HepG2 (cell line): ENCODE measurements at regions not wholly inside any gene's neighbourhood (a gene's known extent, or its start where the extent isn't known, plus 50 kb on each side); places are given as distances from the start of the nearest gene placed in this dataset.

Experiments used
- ATAC-seq: fragments of 200-7000 bp; cut with Tn5 transposase; 3 replicates; pipeline ENCODE4 v1.9.1; 2020; ENCODE audit warnings: mild to moderate bottlenecking, moderate library complexity
- BruUV-seq: library from RNA; stranded (reverse); fragments of 400-500 nt; replicated peaks from 2 replicates; lab custom pipeline; 2021; lab: Mats Ljungman, UMichigan
- CTCF ChIA-PET: fragments of 300-600 bp; formaldehyde crosslinking; extraction: SDS; loops from one replicate; lab custom pipeline; 2021; ENCODE audit warnings: low total read pairs, inconsistent platforms, low intra/inter-chr PET ratio; lab: Yijun Ruan, JAX
- POLR2A ChIA-PET: fragments of 350-600 bp; sonication (Branson Sonifier 250); formaldehyde crosslinking; loops from one replicate; lab custom pipeline; 2020; ENCODE audit warnings: antibody characterized with exemption, inconsistent platforms; lab: Yijun Ruan, JAX
- DNase-seq: peaks from one replicate; pipeline ENCODE4 v3.0.0-alpha.2; 2015; ENCODE audit warnings: low spot score
- FAIRE-seq: peaks from 3 replicates; lab custom pipeline; 2011; peaks lifted over from hg19 to GRCh38; lab: Jason Lieb, UNC
- H2AFZ ChIP-seq: one replicate; pipeline ENCODE4 v1.6.1; 2011; ENCODE audit warnings: low read length, inconsistent platforms
- H3K27ac ChIP-seq: fragments of 300-600 bp; 3 replicates; pipeline ENCODE4 v1.8.0; 2011; ENCODE audit warnings: mixed run types, mild to moderate bottlenecking, mixed read lengths, low read length, inconsistent platforms; ENCODE audit not compliant: insufficient read depth; ENCODE audit errors: extremely low read length
- H3K27me3 ChIP-seq, 2 experiments: fragments of 200-600 bp in 1 of 2; 2 replicates in 1 of 2; 3 replicates in 1 of 2; pipeline versions ENCODE4 v1.6.0 to v1.8.0; 2011; ENCODE audit warnings: low read length in 2 of 2, mild to moderate bottlenecking in 2 of 2, moderate library complexity in 2 of 2, inconsistent platforms in 1 of 2; ENCODE audit not compliant: insufficient read depth in 2 of 2, control insufficient read depth in 1 of 2
- H3K36me3 ChIP-seq, 2 experiments: fragments of 200-600 bp in 1 of 2; replicated peaks in 1 of 2; 2 replicates in 1 of 2; 3 replicates in 1 of 2; pipeline versions ENCODE4 v1.5.1 to v1.8.0; 2011; ENCODE audit warnings: low read length in 2 of 2, inconsistent platforms in 1 of 2; ENCODE audit not compliant: insufficient read depth in 2 of 2, control insufficient read depth in 1 of 2
- H3K4me1 ChIP-seq: 2 replicates; pipeline ENCODE4 v1.5.1; 2012; ENCODE audit warnings: low read length, inconsistent platforms; ENCODE audit not compliant: insufficient read depth
- H3K4me2 ChIP-seq: 2 replicates; pipeline ENCODE4 v1.6.0; 2011; ENCODE audit warnings: low read depth, low read length, inconsistent platforms
- H3K4me3 ChIP-seq, 3 experiments: fragments of 200-600 bp in 1 of 3; sonication (generic), shearing (Covaris generic) in 1 of 3; replicated peaks in 1 of 3; 2 replicates each; pipeline ENCODE4 v1.5.1; 2011 to 2016; ENCODE audit warnings: low read length in 3 of 3, inconsistent platforms in 2 of 3, low read depth in 2 of 3, mild to moderate bottlenecking in 2 of 3, control low read depth in 1 of 3, mixed read lengths in 1 of 3; ENCODE audit not compliant: insufficient read depth in 1 of 3
- H3K79me2 ChIP-seq: one replicate; pipeline ENCODE4 v1.6.1; 2011; ENCODE audit warnings: low read length, inconsistent platforms; ENCODE audit not compliant: insufficient read depth
- H3K9ac ChIP-seq: 2 replicates; pipeline ENCODE4 v1.6.0; 2011; ENCODE audit warnings: mild to moderate bottlenecking, low read depth, low read length, inconsistent platforms; ENCODE audit not compliant: insufficient read depth
- H3K9me3 ChIP-seq: 2 replicates; pipeline ENCODE4 v1.5.1; 2012; ENCODE audit warnings: mild to moderate bottlenecking, low read length
- H4K20me1 ChIP-seq: 2 replicates; pipeline ENCODE4 v1.6.0; 2011; ENCODE audit warnings: inconsistent platforms, mild to moderate bottlenecking, low read length, moderate library complexity; ENCODE audit not compliant: insufficient read depth
- DNMT3B ChIP-seq: conservative IDR thresholded peaks from 2 replicates; pipeline ENCODE4 v1.6.1; 2016; ENCODE audit warnings: missing biosample characterization, control low read depth
- KAT8 ChIP-seq: IDR thresholded peaks from 2 replicates; pipeline ENCODE4 v1.6.1; 2016; ENCODE audit warnings: missing genetic modification reagents, missing compliant biosample characterization
- NR3C1 ChIP-seq: sonication (generic); formaldehyde crosslinking; IDR thresholded peaks from 2 replicates; pipeline ENCODE4 v1.4.0; 2020; ENCODE audit warnings: missing genetic modification reagents
- NRL ChIP-seq: sonication (generic); formaldehyde crosslinking; IDR thresholded peaks from 2 replicates; pipeline ENCODE4 v1.5.0; 2020; ENCODE audit warnings: missing genetic modification reagents, mild to moderate bottlenecking, moderate library complexity, borderline replicate concordance
- PLRG1 ChIP-seq: fragments of 450-650 bp; conservative IDR thresholded peaks from 2 replicates; pipeline ENCODE4 v1.6.1; 2016
- SIX1 ChIP-seq: sonication (generic); formaldehyde crosslinking; IDR thresholded peaks from 2 replicates; pipeline ENCODE4 v1.4.0; 2020; ENCODE audit warnings: missing genetic modification reagents, borderline replicate concordance
- SMAD3 ChIP-seq: sonication (generic); formaldehyde crosslinking; IDR thresholded peaks from 2 replicates; pipeline ENCODE4 v1.4.0; 2020; ENCODE audit warnings: missing genetic modification reagents
- ZNF337 ChIP-seq: sonication (generic); formaldehyde crosslinking; IDR thresholded peaks from 2 replicates; pipeline ENCODE4 v1.5.1; 2020; ENCODE audit warnings: missing genetic modification reagents, low read depth, mild to moderate bottlenecking, borderline replicate concordance
- ZNF619 ChIP-seq: sonication (generic); formaldehyde crosslinking; IDR thresholded peaks from 2 replicates; pipeline ENCODE4 v1.4.0; 2020; ENCODE audit warnings: mild to moderate bottlenecking, missing genetic modification reagents
- WGBS: methylation state at CpG from one replicate; pipeline ENCODE4 v1.1.6; 2017; ENCODE audit warnings: low lambda C conversion rate; 5-methylcytosine and 5-hydroxymethylcytosine counted together
- in situ Hi-C: cut with HindIII; loops from 2 replicates; pipeline ENCODE4 v1.10.0; 2017; ENCODE audit warnings: low pct_unique_long_range_greater_than_20kb; ENCODE audit not compliant: extremely low pct_ligation_motif_present
- intact Hi-C: fragments of 100-400 bp; cut with micrococcal nuclease; formaldehyde crosslinking; loops from one replicate; pipeline ENCODE4 v1.10.0; 2022; ENCODE audit not compliant: unreplicated experiment
- TF ChIP-seq, protein P1 (sequence below): sonication (generic); formaldehyde crosslinking; IDR thresholded peaks from 2 replicates; pipeline ENCODE4 v1.9.0; 2021; ENCODE audit warnings: missing genetic modification reagents, mild to moderate bottlenecking, borderline replicate concordance
- TF ChIP-seq, protein P2 (sequence below): sonication (generic); formaldehyde crosslinking; IDR thresholded peaks from 2 replicates; pipeline ENCODE4 v1.5.0; 2020; ENCODE audit warnings: missing genetic modification reagents, mild to moderate bottlenecking, borderline replicate concordance
- TF ChIP-seq, protein P3 (sequence below): sonication (generic); formaldehyde crosslinking; IDR thresholded peaks from 2 replicates; pipeline ENCODE4 v1.9.0; 2021; ENCODE audit warnings: mild to moderate bottlenecking, missing genetic modification reagents
- TF ChIP-seq, protein P4 (sequence below): sonication (generic); formaldehyde crosslinking; conservative IDR thresholded peaks from 2 replicates; pipeline ENCODE4 v1.4.0; 2020; ENCODE audit warnings: missing genetic modification reagents
- TF ChIP-seq, protein P5 (sequence below): IDR thresholded peaks from 2 replicates; pipeline ENCODE4 v1.6.1; 2016; ENCODE audit warnings: low read depth

DNA sequence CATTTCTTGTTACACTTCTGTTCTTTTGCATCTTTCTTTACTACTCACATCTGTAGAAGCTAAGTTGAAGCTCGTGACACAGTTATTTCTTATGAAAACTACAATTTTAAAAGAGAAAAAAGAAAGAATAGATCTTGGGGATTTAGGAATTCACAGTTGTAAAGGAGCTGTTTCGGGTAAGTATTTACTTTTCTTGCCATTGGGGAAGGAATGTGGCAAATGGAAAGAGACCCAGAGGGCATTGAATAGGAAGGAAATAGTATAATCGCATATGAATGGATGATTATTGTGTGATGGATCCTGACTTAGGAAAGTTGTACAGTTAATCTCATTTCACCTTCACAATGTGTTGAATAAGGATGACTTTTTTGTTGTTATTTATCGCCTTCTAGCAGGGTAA lies 914.1 kb upstream of the CDH8 start:
- H3K4me2 ChIP-seq: no peak overlapping the region
- no peaks in the 10 kb centered on the region for H4K20me1 ChIP-seq
- H3K9ac ChIP-seq: no peak overlapping the region
- no peak overlapping the region for H3K27ac ChIP-seq
- peaks cover 38% of the 10 kb centered on the region for H3K9me3 ChIP-seq
- TF ChIP-seq NRL (CRISPR knock-in tag) (no peak), PLRG1 (no peak), KAT8 (CRISPR knock-in tag) (no peak), NR3C1 (no peak), ZNF619 (CRISPR knock-in tag) (no peak), SMAD3 (CRISPR knock-in tag) (no peak), SIX1 (no peak), ZNF337 (CRISPR knock-in tag) (no peak), DNMT3B (CRISPR knock-in tag) (no peak)
- TF ChIP-seq, protein P1, sequence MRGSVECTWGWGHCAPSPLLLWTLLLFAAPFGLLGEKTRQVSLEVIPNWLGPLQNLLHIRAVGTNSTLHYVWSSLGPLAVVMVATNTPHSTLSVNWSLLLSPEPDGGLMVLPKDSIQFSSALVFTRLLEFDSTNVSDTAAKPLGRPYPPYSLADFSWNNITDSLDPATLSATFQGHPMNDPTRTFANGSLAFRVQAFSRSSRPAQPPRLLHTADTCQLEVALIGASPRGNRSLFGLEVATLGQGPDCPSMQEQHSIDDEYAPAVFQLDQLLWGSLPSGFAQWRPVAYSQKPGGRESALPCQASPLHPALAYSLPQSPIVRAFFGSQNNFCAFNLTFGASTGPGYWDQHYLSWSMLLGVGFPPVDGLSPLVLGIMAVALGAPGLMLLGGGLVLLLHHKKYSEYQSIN (CRISPR knock-in tag): no peak
- TF ChIP-seq, protein P2, sequence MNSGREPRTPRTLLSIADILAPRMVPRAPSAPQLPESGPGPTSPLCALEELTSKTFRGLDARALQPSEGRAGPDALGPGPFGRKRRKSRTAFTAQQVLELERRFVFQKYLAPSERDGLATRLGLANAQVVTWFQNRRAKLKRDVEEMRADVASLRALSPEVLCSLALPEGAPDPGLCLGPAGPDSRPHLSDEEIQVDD (CRISPR knock-in tag): no peak
- TF ChIP-seq, protein P3, sequence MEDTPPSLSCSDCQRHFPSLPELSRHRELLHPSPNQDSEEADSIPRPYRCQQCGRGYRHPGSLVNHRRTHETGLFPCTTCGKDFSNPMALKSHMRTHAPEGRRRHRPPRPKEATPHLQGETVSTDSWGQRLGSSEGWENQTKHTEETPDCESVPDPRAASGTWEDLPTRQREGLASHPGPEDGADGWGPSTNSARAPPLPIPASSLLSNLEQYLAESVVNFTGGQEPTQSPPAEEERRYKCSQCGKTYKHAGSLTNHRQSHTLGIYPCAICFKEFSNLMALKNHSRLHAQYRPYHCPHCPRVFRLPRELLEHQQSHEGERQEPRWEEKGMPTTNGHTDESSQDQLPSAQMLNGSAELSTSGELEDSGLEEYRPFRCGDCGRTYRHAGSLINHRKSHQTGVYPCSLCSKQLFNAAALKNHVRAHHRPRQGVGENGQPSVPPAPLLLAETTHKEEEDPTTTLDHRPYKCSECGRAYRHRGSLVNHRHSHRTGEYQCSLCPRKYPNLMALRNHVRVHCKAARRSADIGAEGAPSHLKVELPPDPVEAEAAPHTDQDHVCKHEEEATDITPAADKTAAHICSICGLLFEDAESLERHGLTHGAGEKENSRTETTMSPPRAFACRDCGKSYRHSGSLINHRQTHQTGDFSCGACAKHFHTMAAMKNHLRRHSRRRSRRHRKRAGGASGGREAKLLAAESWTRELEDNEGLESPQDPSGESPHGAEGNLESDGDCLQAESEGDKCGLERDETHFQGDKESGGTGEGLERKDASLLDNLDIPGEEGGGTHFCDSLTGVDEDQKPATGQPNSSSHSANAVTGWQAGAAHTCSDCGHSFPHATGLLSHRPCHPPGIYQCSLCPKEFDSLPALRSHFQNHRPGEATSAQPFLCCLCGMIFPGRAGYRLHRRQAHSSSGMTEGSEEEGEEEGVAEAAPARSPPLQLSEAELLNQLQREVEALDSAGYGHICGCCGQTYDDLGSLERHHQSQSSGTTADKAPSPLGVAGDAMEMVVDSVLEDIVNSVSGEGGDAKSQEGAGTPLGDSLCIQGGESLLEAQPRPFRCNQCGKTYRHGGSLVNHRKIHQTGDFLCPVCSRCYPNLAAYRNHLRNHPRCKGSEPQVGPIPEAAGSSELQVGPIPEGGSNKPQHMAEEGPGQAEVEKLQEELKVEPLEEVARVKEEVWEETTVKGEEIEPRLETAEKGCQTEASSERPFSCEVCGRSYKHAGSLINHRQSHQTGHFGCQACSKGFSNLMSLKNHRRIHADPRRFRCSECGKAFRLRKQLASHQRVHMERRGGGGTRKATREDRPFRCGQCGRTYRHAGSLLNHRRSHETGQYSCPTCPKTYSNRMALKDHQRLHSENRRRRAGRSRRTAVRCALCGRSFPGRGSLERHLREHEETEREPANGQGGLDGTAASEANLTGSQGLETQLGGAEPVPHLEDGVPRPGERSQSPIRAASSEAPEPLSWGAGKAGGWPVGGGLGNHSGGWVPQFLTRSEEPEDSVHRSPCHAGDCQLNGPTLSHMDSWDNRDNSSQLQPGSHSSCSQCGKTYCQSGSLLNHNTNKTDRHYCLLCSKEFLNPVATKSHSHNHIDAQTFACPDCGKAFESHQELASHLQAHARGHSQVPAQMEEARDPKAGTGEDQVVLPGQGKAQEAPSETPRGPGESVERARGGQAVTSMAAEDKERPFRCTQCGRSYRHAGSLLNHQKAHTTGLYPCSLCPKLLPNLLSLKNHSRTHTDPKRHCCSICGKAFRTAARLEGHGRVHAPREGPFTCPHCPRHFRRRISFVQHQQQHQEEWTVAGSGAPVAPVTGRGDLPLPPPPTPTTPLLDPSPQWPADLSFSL (CRISPR knock-in tag): no peak
- TF ChIP-seq, protein P4, sequence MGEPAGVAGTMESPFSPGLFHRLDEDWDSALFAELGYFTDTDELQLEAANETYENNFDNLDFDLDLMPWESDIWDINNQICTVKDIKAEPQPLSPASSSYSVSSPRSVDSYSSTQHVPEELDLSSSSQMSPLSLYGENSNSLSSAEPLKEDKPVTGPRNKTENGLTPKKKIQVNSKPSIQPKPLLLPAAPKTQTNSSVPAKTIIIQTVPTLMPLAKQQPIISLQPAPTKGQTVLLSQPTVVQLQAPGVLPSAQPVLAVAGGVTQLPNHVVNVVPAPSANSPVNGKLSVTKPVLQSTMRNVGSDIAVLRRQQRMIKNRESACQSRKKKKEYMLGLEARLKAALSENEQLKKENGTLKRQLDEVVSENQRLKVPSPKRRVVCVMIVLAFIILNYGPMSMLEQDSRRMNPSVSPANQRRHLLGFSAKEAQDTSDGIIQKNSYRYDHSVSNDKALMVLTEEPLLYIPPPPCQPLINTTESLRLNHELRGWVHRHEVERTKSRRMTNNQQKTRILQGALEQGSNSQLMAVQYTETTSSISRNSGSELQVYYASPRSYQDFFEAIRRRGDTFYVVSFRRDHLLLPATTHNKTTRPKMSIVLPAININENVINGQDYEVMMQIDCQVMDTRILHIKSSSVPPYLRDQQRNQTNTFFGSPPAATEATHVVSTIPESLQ (CRISPR knock-in tag): no peak
- TF ChIP-seq, protein P5, sequence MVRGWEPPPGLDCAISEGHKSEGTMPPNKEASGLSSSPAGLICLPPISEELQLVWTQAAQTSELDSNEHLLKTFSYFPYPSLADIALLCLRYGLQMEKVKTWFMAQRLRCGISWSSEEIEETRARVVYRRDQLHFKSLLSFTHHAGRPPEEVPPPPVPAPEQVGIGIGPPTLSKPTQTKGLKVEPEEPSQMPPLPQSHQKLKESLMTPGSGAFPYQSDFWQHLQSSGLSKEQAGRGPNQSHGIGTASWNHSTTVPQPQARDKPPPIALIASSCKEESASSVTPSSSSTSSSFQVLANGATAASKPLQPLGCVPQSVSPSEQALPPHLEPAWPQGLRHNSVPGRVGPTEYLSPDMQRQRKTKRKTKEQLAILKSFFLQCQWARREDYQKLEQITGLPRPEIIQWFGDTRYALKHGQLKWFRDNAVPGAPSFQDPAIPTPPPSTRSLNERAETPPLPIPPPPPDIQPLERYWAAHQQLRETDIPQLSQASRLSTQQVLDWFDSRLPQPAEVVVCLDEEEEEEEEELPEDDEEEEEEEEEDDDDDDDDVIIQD (CRISPR knock-in tag): no peak
- no TSS peak for BruUV-seq
- in situ Hi-C loops (no loop called here), intact Hi-C loops (no loop called here)
- H3K27me3 ChIP-seq: no peaks in the 10 kb centered on the region
- no peaks in the 10 kb centered on the region for H3K79me2 ChIP-seq
- no peaks in the 10 kb centered on the region for H3K36me3 ChIP-seq
- no peak overlapping the region for H3K4me3 ChIP-seq
- DNase-seq: no peak
- no peaks in the 10 kb centered on the region for H3K4me1 ChIP-seq
- ChIA-PET CTCF (no interaction called here), POLR2A (no interaction called here)
- H2AFZ ChIP-seq: no peak overlapping the region
- ATAC-seq: no peak
- FAIRE-seq: no peak
- WGBS: 2% methylated on average over 4 of the region's 4 CpGs
